ENCODE measurements at regions not wholly inside any gene's neighbourhood (a gene's known extent, or its start where the extent isn't known, plus 50 kb on each side); places are given as distances from the start of the nearest gene placed in this dataset.

GRCh38 chr20:21573259-21573658 lies 59.4 kb upstream of the NKX2-2 start:
- Mint-ChIP-seq H3K4me1 (ENCODE audit: low read depth) (no peaks in the 10 kb centered on the region), H3K27ac (no peak overlapping the region), H3K9me3 (ENCODE audit: low read depth) (no peaks in the 10 kb centered on the region), H3K27me3 (peaks cover 78% of the 10 kb centered on the region), H3K36me3 (ENCODE audit: insufficient read depth) (no peaks in the 10 kb centered on the region), H3K4me3 (ENCODE audit: low read depth) (no peak overlapping the region)
- DNase-seq (ENCODE audit: low spot score, unreplicated experiment), result no peak
- TF ChIP-seq, protein P1, sequence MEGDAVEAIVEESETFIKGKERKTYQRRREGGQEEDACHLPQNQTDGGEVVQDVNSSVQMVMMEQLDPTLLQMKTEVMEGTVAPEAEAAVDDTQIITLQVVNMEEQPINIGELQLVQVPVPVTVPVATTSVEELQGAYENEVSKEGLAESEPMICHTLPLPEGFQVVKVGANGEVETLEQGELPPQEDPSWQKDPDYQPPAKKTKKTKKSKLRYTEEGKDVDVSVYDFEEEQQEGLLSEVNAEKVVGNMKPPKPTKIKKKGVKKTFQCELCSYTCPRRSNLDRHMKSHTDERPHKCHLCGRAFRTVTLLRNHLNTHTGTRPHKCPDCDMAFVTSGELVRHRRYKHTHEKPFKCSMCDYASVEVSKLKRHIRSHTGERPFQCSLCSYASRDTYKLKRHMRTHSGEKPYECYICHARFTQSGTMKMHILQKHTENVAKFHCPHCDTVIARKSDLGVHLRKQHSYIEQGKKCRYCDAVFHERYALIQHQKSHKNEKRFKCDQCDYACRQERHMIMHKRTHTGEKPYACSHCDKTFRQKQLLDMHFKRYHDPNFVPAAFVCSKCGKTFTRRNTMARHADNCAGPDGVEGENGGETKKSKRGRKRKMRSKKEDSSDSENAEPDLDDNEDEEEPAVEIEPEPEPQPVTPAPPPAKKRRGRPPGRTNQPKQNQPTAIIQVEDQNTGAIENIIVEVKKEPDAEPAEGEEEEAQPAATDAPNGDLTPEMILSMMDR (IDR thresholded peaks at IDR 0.05; ENCODE audit: unreplicated experiment), result no peak

DNA sequence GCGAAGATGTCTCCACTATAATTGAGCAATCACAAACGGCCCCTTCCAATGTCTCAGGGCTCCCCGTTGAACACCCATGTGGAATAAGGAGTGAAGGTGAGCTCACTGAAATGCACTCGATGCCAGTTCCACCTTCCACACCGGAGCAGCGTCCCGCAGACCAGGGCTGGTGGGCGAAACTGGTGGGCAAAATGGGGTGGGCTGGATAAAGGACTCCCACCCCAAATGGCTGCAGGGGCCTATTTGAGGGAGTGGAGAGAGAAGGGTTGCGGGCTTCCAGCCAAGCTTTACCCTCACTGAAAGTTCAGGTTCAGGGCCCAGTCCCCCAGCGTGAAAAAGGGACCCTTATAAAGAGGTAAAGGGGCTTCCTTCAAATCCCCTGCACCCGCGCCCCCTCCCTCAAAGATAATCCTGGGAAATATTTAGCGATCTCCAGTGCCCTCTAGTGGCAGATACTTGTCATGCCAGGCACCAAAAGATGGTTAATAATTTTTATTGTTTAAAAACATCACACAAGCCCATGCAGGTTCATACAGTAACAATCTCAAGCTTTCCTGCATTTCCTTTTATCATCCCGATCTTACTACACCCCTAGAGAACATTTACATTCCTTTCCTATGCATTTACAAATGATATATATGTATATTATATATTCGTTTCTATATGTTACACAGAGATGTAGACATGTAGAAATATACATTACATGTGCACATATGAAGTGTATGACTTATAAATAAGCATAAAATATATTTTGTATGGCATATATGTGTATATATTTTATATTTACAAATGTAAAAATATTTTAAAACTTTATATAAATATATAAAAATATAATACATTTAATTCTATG lies 58.2 kb upstream of the NKX2-2 start:
- no peaks in the 10 kb centered on the region for H3K4me1 Mint-ChIP-seq (ENCODE audit: low read depth)
- TF ChIP-seq, protein P1 (IDR thresholded peaks at IDR 0.05; ENCODE audit: unreplicated experiment), result peak; percentile 97
- no peaks in the 10 kb centered on the region for H3K36me3 Mint-ChIP-seq (ENCODE audit: insufficient read depth)
- H3K27me3 Mint-ChIP-seq, result peaks cover 72% of the 10 kb centered on the region
- no peak for DNase-seq (ENCODE audit: low spot score, unreplicated experiment)
- H3K27ac Mint-ChIP-seq, result no peak overlapping the region
- no peaks in the 10 kb centered on the region for H3K9me3 Mint-ChIP-seq (ENCODE audit: low read depth)
- no peak overlapping the region for H3K4me3 Mint-ChIP-seq (ENCODE audit: low read depth)

DNA sequence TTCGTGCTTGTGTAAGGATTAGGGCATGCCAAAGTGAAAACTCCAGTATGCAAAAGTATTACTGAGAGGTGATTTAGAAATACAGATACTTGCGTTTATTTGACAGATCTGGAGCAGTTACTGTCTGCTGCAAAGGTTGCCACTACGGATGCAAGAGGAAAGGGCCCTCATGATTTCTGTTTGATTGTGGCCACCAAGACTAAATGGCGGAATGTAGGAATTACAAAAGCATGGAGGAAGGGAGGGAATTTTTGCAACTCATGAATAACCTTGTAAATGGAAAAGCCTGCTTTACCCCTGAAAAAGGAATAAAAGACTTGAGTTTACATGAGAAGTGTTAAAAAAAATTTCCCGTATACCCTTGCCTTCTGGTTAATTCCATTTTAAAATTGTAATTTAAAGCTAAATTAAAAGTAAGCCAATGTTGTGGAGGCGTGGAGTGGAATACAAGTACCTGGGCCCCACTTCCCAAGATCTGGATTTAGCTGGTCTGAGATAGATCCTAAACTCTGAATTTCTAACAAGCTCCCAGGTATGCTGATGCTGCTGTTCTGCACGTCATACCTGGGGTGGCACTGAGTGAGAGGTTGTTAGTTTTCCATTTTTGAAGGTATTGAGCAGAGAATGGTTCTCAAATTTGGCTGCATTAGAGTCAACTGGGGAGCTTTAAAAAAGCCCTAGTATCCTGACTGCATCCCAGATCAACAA lies 56.6 kb upstream of the NKX2-2 start:
- H3K27me3 Mint-ChIP-seq, result peaks cover 64% of the 10 kb centered on the region
- TF ChIP-seq, protein P1 (IDR thresholded peaks at IDR 0.05; ENCODE audit: unreplicated experiment), result no peak
- no peak overlapping the region for H3K27ac Mint-ChIP-seq
- no peak overlapping the region for H3K4me3 Mint-ChIP-seq (ENCODE audit: low read depth)
- peaks cover 5% of the 10 kb centered on the region for H3K9me3 Mint-ChIP-seq (ENCODE audit: low read depth)
- DNase-seq (ENCODE audit: low spot score, unreplicated experiment), result no peak
- H3K4me1 Mint-ChIP-seq (ENCODE audit: low read depth), result no peaks in the 10 kb centered on the region
- no peaks in the 10 kb centered on the region for H3K36me3 Mint-ChIP-seq (ENCODE audit: insufficient read depth)

- no peak overlapping the region for H3K27ac Mint-ChIP-seq
- no peaks in the 10 kb centered on the region for H3K4me1 Mint-ChIP-seq (ENCODE audit: low read depth)
- TF ChIP-seq, protein P1 (IDR thresholded peaks at IDR 0.05; ENCODE audit: unreplicated experiment), result no peak
- DNase-seq (ENCODE audit: low spot score, unreplicated experiment), result no peak
- H3K36me3 Mint-ChIP-seq (ENCODE audit: insufficient read depth), result no peaks in the 10 kb centered on the region
- peaks cover 56% of the 10 kb centered on the region for H3K27me3 Mint-ChIP-seq
- no peak overlapping the region for H3K4me3 Mint-ChIP-seq (ENCODE audit: low read depth)
- peaks cover 5% of the 10 kb centered on the region for H3K9me3 Mint-ChIP-seq (ENCODE audit: low read depth)
Observed at GRCh38 chr20:21569586-21569985, 55.7 kb upstream of the NKX2-2 start.

DNA sequence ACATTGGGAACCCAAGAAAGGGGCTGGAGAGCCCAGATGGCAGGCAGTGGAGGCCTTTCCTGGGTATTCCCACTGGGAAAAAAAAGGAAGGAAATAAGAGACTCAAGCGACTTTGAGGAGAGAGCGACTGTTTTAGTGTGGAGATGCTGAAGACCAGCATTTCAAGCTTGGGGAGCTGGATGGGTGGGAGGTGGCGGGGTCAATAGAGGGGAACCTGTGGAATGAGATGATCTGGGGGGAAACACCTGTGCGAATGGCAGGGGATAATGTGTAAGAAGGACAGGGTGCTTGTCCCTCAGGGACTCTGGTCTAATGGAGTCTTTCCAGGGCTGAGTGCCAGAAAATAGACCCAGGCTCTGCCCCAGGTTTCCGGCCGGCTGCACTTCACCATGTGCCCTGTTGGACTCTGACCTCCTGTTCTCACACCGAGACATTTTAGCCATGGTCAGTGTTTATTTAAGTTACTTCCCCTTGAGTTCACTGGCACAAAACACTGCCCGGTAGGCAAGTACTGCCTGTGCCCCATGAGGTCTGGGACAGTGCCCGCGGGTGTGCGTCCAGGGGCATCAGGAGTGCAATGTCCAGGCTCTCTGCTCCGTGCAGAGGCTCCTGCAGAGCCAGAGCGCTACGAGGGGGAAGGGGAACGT lies 50.4 kb upstream of the NKX2-2 start:
- peaks cover 3% of the 10 kb centered on the region for H3K4me1 Mint-ChIP-seq (ENCODE audit: low read depth)
- no peak for DNase-seq (ENCODE audit: low spot score, unreplicated experiment)
- TF ChIP-seq, protein P1 (IDR thresholded peaks at IDR 0.05; ENCODE audit: unreplicated experiment), result no peak
- H3K27me3 Mint-ChIP-seq, result peaks cover 37% of the 10 kb centered on the region
- no peak overlapping the region for H3K4me3 Mint-ChIP-seq (ENCODE audit: low read depth)
- no peaks in the 10 kb centered on the region for H3K36me3 Mint-ChIP-seq (ENCODE audit: insufficient read depth)
- H3K27ac Mint-ChIP-seq, result no peak overlapping the region
- peaks cover 8% of the 10 kb centered on the region for H3K9me3 Mint-ChIP-seq (ENCODE audit: low read depth)

Data from progenitor cell of endocrine pancreas (in vitro differentiated cells).